ENCODE measurements at regions not wholly inside any gene's neighbourhood (a gene's known extent, or its start where the extent isn't known, plus 50 kb on each side); places are given as distances from the start of the nearest gene placed in this dataset.

- no peak for TF ChIP-seq ISL1 (CRISPR knock-in tag; IDR thresholded peaks at IDR 0.05)
- no peak for TF ChIP-seq CSDC2 (CRISPR knock-in tag; IDR thresholded peaks at IDR 0.05)
- TF ChIP-seq, protein P1, sequence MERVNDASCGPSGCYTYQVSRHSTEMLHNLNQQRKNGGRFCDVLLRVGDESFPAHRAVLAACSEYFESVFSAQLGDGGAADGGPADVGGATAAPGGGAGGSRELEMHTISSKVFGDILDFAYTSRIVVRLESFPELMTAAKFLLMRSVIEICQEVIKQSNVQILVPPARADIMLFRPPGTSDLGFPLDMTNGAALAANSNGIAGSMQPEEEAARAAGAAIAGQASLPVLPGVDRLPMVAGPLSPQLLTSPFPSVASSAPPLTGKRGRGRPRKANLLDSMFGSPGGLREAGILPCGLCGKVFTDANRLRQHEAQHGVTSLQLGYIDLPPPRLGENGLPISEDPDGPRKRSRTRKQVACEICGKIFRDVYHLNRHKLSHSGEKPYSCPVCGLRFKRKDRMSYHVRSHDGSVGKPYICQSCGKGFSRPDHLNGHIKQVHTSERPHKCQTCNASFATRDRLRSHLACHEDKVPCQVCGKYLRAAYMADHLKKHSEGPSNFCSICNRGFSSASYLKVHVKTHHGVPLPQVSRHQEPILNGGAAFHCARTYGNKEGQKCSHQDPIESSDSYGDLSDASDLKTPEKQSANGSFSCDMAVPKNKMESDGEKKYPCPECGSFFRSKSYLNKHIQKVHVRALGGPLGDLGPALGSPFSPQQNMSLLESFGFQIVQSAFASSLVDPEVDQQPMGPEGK (CRISPR knock-in tag; IDR thresholded peaks at IDR 0.05; ENCODE audit: borderline replicate concordance), result no peak
- TF ChIP-seq TOX (CRISPR knock-in tag; IDR thresholded peaks at IDR 0.05; ENCODE audit: borderline replicate concordance), result no peak
These were observed 1889.4 kb downstream of the C4orf33 start for GRCh38 chr4:130985371-130985770.
